Mesothelial cell of epicardium (in vitro differentiated cells): ENCODE measurements at regions not wholly inside any gene's neighbourhood (a gene's known extent, or its start where the extent isn't known, plus 50 kb on each side); places are given as distances from the start of the nearest gene placed in this dataset.
"Not testable (repeated sequence)": the region's sequence is repeated elsewhere in the genome, so short reads cannot be mapped to it uniquely, and the experiment has no call there.

ENCODE experiments used
- DNase-seq, 2 experiments: peaks; one replicate each; pipeline ENCODE4 v3.0.0; 2021; ENCODE audit warnings: low spot score in 2 of 2; ENCODE audit not compliant: unreplicated experiment in 2 of 2
- H3K27ac Mint-ChIP-seq: 2 replicates; pipeline ENCODE4 v1.8.0; 2021; ENCODE audit warnings: mixed read lengths
- H3K27me3 Mint-ChIP-seq: 2 replicates; pipeline ENCODE4 v1.8.0; 2021; ENCODE audit warnings: low read depth, mixed read lengths
- H3K36me3 Mint-ChIP-seq: 2 replicates; pipeline ENCODE4 v1.8.0; 2021; ENCODE audit warnings: mixed read lengths
- H3K4me1 Mint-ChIP-seq: 2 replicates; pipeline ENCODE4 v1.8.0; 2021; ENCODE audit warnings: mixed read lengths
- H3K4me3 Mint-ChIP-seq: 2 replicates; pipeline ENCODE4 v1.8.0; 2021; ENCODE audit warnings: mild to moderate bottlenecking, moderate library complexity, mixed read lengths
- H3K9me3 Mint-ChIP-seq: 2 replicates; pipeline ENCODE4 v1.8.0; 2021; ENCODE audit warnings: mixed read lengths
- CTCF ChIP-seq: fragments of 200-600 bp; sonication (generic); IDR thresholded peaks from one replicate; pipeline ENCODE4 v1.5.0; 2021; ENCODE audit warnings: antibody characterized with exemption; ENCODE audit not compliant: unreplicated experiment

- no peak for DNase-seq
- peak; percentile 32 for TF ChIP-seq CTCF
- Mint-ChIP-seq H3K36me3 (no peaks in the 10 kb centered on the region), H3K4me1 (no peaks in the 10 kb centered on the region), H3K4me3 (no peak overlapping the region), H3K9me3 (peaks cover 34% of the 10 kb centered on the region), H3K27ac (no peak overlapping the region), H3K27me3 (peaks cover 34% of the 10 kb centered on the region)
Measured at GRCh38 chr11:130979386-130979972, 63.2 kb upstream of the SNX19 start.

- Mint-ChIP-seq H3K27me3 (peaks cover 29% of the 10 kb centered on the region), H3K4me3 (no peak overlapping the region), H3K9me3 (peaks cover 34% of the 10 kb centered on the region), H3K27ac (no peak overlapping the region), H3K4me1 (no peaks in the 10 kb centered on the region), H3K36me3 (no peaks in the 10 kb centered on the region)
- TF ChIP-seq CTCF: no peak
- DNase-seq: no peak
Measured at GRCh38 chr11:130980071-130980862, 64.0 kb upstream of the SNX19 start.

- H3K36me3 Mint-ChIP-seq, H3K4me1 Mint-ChIP-seq, DNase-seq, H3K27ac Mint-ChIP-seq, H3K4me3 Mint-ChIP-seq: not testable (repeated sequence)
- peaks cover 22% of the 10 kb centered on the region for H3K9me3 Mint-ChIP-seq
- peaks cover 14% of the 10 kb centered on the region for H3K27me3 Mint-ChIP-seq
Measured at GRCh38 chr11:130984241-130984640, 68.0 kb upstream of the SNX19 start.

- H3K4me1 Mint-ChIP-seq: no peaks in the 10 kb centered on the region
- no peak overlapping the region for H3K27ac Mint-ChIP-seq
- no peaks in the 10 kb centered on the region for H3K36me3 Mint-ChIP-seq
- H3K9me3 Mint-ChIP-seq: peaks cover 4% of the 10 kb centered on the region
- no peak for DNase-seq
- no peak for TF ChIP-seq CTCF
- peaks cover 60% of the 10 kb centered on the region for H3K27me3 Mint-ChIP-seq
- H3K4me3 Mint-ChIP-seq: no peak overlapping the region
Measured at GRCh38 chr11:130992788-130993187, 76.5 kb upstream of the SNX19 start.

GRCh38 chr11:130994043-130994442 is 77.8 kb upstream of the SNX19 start:
- Mint-ChIP-seq H3K9me3 (peaks cover 4% of the 10 kb centered on the region), H3K36me3 (no peaks in the 10 kb centered on the region), H3K27ac (no peak overlapping the region), H3K4me1 (no peaks in the 10 kb centered on the region), H3K4me3 (no peak overlapping the region), H3K27me3 (peaks cover 63% of the 10 kb centered on the region)
- TF ChIP-seq CTCF: no peak
- no peak for DNase-seq

GRCh38 chr11:130995266-130995665 is 79.0 kb upstream of the SNX19 start:
- H3K27ac Mint-ChIP-seq: no peak overlapping the region
- H3K36me3 Mint-ChIP-seq: no peaks in the 10 kb centered on the region
- no peak for TF ChIP-seq CTCF
- no peak for DNase-seq
- no peak overlapping the region for H3K4me3 Mint-ChIP-seq
- peaks cover 67% of the 10 kb centered on the region for H3K27me3 Mint-ChIP-seq
- no peaks in the 10 kb centered on the region for H3K9me3 Mint-ChIP-seq
- no peaks in the 10 kb centered on the region for H3K4me1 Mint-ChIP-seq
